Right cardiac atrium (tissue), 5 donors: ENCODE measurements at regions not wholly inside any gene's neighbourhood (a gene's known extent, or its start where the extent isn't known, plus 50 kb on each side); places are given as distances from the start of the nearest gene placed in this dataset.
"Not testable (repeated sequence)": the region's sequence is repeated elsewhere in the genome, so short reads cannot be mapped to it uniquely, and the experiment has no call there.

Source experiments
- ATAC-seq, 2 donors: fragments of 200-7000 bp; cut with Tn5 transposase; one replicate each; pipeline versions ENCODE4 v1.8.0 to v1.9.1; 2020; ENCODE audit warnings: moderate library complexity in 2 of 2, mild to moderate bottlenecking in 1 of 2
- DNase-seq, 3 donors: peaks; one replicate each; pipeline ENCODE4 v3.0.0-alpha.2; 2020
- H3K27ac ChIP-seq: one replicate; pipeline ENCODE4 v1.5.1; 2013; ENCODE audit warnings: mild to moderate bottlenecking, low read length, control low read depth, moderate library complexity
- H3K27me3 ChIP-seq: one replicate; pipeline ENCODE4 v1.6.1; 2013; ENCODE audit not compliant: control insufficient read depth, insufficient read depth
- H3K4me1 ChIP-seq: one replicate; pipeline ENCODE4 v1.6.1; 2013; ENCODE audit warnings: low read length; ENCODE audit not compliant: control insufficient read depth, insufficient read depth
- H3K4me3 ChIP-seq: one replicate; pipeline ENCODE4 v1.5.1; 2013; ENCODE audit warnings: low read length, control low read depth
- H3K9me3 ChIP-seq: one replicate; pipeline ENCODE4 v1.6.1; 2013; ENCODE audit warnings: low read length; ENCODE audit not compliant: control insufficient read depth
- WGBS: extraction: QIAGEN DNeasy Blood & Tissue Kit; methylation state at CpG from one replicate; pipeline ENCODE4 v1.1.7; 2013; 5-methylcytosine and 5-hydroxymethylcytosine counted together
- intact Hi-C, 4 donors: fragments of 100-400 bp; cut with DNase I; formaldehyde crosslinking; loops; one replicate each; pipeline versions ENCODE4 v1.11.0 to v1.14.0; 2022 to 2023
- donor health status: healthy with polysubstance abuse.
- donor health status: DM: no; HTN: yes; CAD: no.
- donor health status: DM: no; HTN: no; CAD: no.
- donor health status: DM: no; HTN: yes; CAD: no; lungs with severe emphysema.
- donor health status: DM: yes; HTN: yes; CAD: no.

- no peaks in the 10 kb centered on the region for H3K4me1 ChIP-seq
- no peak overlapping the region for H3K4me3 ChIP-seq
- ATAC-seq (no peak), DNase-seq (peak in 2 of 3 donors; percentile 40 to 65)
- H3K9me3 ChIP-seq: no peaks in the 10 kb centered on the region
- H3K27me3 ChIP-seq: no peaks in the 10 kb centered on the region
- H3K27ac ChIP-seq: no peak overlapping the region
- intact Hi-C loops: no loop called here
- 80% methylated on average over 12 of the region's 12 CpGs for WGBS
Observed at GRCh38 chr2:44086629-44087028, 82.0 kb upstream of the PPM1B start.

- Histone ChIP-seq H3K27ac (no peak overlapping the region), H3K9me3 (no peaks in the 10 kb centered on the region), H3K4me1 (no peaks in the 10 kb centered on the region), H3K27me3 (no peaks in the 10 kb centered on the region), H3K4me3 (peak overlapping the region; percentile 27)
- DNase-seq (peak; percentile 83 to 93 (median 92)), ATAC-seq (peak; percentile 93 to 97)
- intact Hi-C loops: no loop called here
- WGBS: 6% methylated on average over 29 of the region's 29 CpGs
Observed at GRCh38 chr2:44087036-44087713, 81.5 kb upstream of the PPM1B start.

- Histone ChIP-seq H3K4me1 (no peaks in the 10 kb centered on the region), H3K27me3 (no peaks in the 10 kb centered on the region), H3K27ac (no peak overlapping the region), H3K4me3 (peak overlapping the region; percentile 20), H3K9me3 (no peaks in the 10 kb centered on the region)
- ATAC-seq: no peak
- 60% methylated on average over 4 of the region's 4 CpGs for WGBS
- DNase-seq: no peak
- intact Hi-C loops: no loop called here
Observed at GRCh38 chr2:44087714-44088092, 81.0 kb upstream of the PPM1B start.

GRCh38 chr2:44092519-44092918 lies 76.2 kb upstream of the PPM1B start:
- H3K27ac ChIP-seq, ATAC-seq, intact Hi-C loops, H3K4me3 ChIP-seq, H3K27me3 ChIP-seq, DNase-seq, H3K4me1 ChIP-seq, H3K9me3 ChIP-seq: not testable (repeated sequence)
- WGBS: 97% methylated on average over 5 of the region's 5 CpGs

- Histone ChIP-seq H3K4me3 (no peak overlapping the region), H3K4me1 (no peaks in the 10 kb centered on the region), H3K27me3 (no peaks in the 10 kb centered on the region), H3K9me3 (no peaks in the 10 kb centered on the region), H3K27ac (no peak overlapping the region)
- 84% methylated on average over 3 of the region's 3 CpGs for WGBS
- intact Hi-C loops: no loop called here
- no peak for ATAC-seq
- DNase-seq: no peak
Observed at GRCh38 chr2:44093970-44094369, 74.7 kb upstream of the PPM1B start.

GRCh38 chr2:44097322-44097907 lies 71.3 kb upstream of the PPM1B start:
- ATAC-seq (no peak), DNase-seq (no peak)
- Histone ChIP-seq H3K27me3 (no peaks in the 10 kb centered on the region), H3K9me3 (no peaks in the 10 kb centered on the region), H3K4me1 (no peaks in the 10 kb centered on the region), H3K4me3 (no peak overlapping the region), H3K27ac (no peak overlapping the region)
- WGBS: 70% methylated on average over 6 of the region's 6 CpGs
- intact Hi-C loops: no loop called here

GRCh38 chr2:44098050-44098449 lies 70.6 kb upstream of the PPM1B start:
- WGBS: 86% methylated on average over 3 of the region's 3 CpGs
- Histone ChIP-seq H3K27me3 (no peaks in the 10 kb centered on the region), H3K27ac (no peak overlapping the region), H3K4me1 (no peaks in the 10 kb centered on the region), H3K4me3 (no peak overlapping the region), H3K9me3 (no peaks in the 10 kb centered on the region)
- ATAC-seq (no peak), DNase-seq (no peak)
- intact Hi-C loops: no loop called here

- DNase-seq (no peak), ATAC-seq (no peak)
- WGBS: 88% methylated on average over 6 of the region's 6 CpGs
- Histone ChIP-seq H3K27ac (no peak overlapping the region), H3K4me1 (no peaks in the 10 kb centered on the region), H3K27me3 (no peaks in the 10 kb centered on the region), H3K4me3 (no peak overlapping the region), H3K9me3 (no peaks in the 10 kb centered on the region)
- intact Hi-C loops: no loop called here
Observed at GRCh38 chr2:44098891-44099290, 69.8 kb upstream of the PPM1B start.

GRCh38 chr2:44100351-44100750 lies 68.3 kb upstream of the PPM1B start:
- Histone ChIP-seq H3K27me3 (no peaks in the 10 kb centered on the region), H3K4me1 (no peaks in the 10 kb centered on the region), H3K27ac (no peak overlapping the region), H3K9me3 (no peaks in the 10 kb centered on the region), H3K4me3 (no peak overlapping the region)
- ATAC-seq (peak; percentile 88 to 98), DNase-seq (peak; percentile 67 to 78 (median 70))
- 26% methylated on average over 3 of the region's 3 CpGs for WGBS
- intact Hi-C loops: no loop called here

- no peak for ATAC-seq
Observed at GRCh38 chr2:44101246-44101645, 67.4 kb upstream of the PPM1B start.

GRCh38 chr2:44102790-44103562 lies 65.7 kb upstream of the PPM1B start:
- DNase-seq: no peak
- Histone ChIP-seq H3K27me3 (no peaks in the 10 kb centered on the region), H3K4me3 (no peak overlapping the region), H3K9me3 (no peaks in the 10 kb centered on the region), H3K4me1 (no peaks in the 10 kb centered on the region), H3K27ac (no peak overlapping the region)
- 78% methylated on average over 8 of the region's 8 CpGs for WGBS
- intact Hi-C loops: no loop called here
- ATAC-seq: no peak

More at GRCh38 chr2:44101246-44101645, 67.4 kb upstream of the PPM1B start:
- Histone ChIP-seq H3K27me3 (no peaks in the 10 kb centered on the region), H3K4me3 (no peak overlapping the region), H3K4me1 (no peaks in the 10 kb centered on the region), H3K27ac (no peak overlapping the region), H3K9me3 (no peaks in the 10 kb centered on the region)
- intact Hi-C loops: no loop called here
- 36% methylated on average over 1 of the region's 1 CpG for WGBS
- no peak for DNase-seq
